Inflammatory macrophage treated with lipopolysaccharide for 4 hours (primary cell): ENCODE measurements at regions not wholly inside any gene's neighbourhood (a gene's known extent, or its start where the extent isn't known, plus 50 kb on each side); places are given as distances from the start of the nearest gene placed in this dataset.

Source experiments
- DNase-seq: peaks from one replicate; pipeline ENCODE4 v3.0.0-alpha.2; 2020

GRCh38 chr3:174791161-174791560 lies 68.0 kb upstream of the NAALADL2 start:
- DNase-seq: no peak

GRCh38 chr3:174792864-174793263 lies 66.3 kb upstream of the NAALADL2 start:
- DNase-seq: no peak
